PC-3 (cell line): ENCODE measurements at regions not wholly inside any gene's neighbourhood (a gene's known extent, or its start where the extent isn't known, plus 50 kb on each side); places are given as distances from the start of the nearest gene placed in this dataset.

ENCODE experiments used
- ATAC-seq: fragments of 200-7000 bp; cut with Tn5 transposase; 2 replicates; pipeline ENCODE4 v1.9.1; 2020; ENCODE audit warnings: mild to moderate bottlenecking, moderate library complexity
- BruUV-seq: library from RNA; stranded (reverse); fragments of 400-500 nt; replicated peaks from 2 replicates; lab custom pipeline; 2021; lab: Mats Ljungman, UMichigan
- CTCF ChIA-PET: fragments of 300-600 bp; sonication (Branson Sonifier 250); formaldehyde crosslinking; loops from one replicate; lab custom pipeline; 2022; ENCODE audit warnings: antibody characterized with exemption; lab: Charles Lee
- POLR2A ChIA-PET: fragments of 300-600 bp; sonication (Branson Sonifier 250); formaldehyde crosslinking; loops from one replicate; lab custom pipeline; 2022; ENCODE audit warnings: antibody characterized with exemption; ENCODE audit not compliant: unreplicated experiment; lab: Charles Lee
- DNase-seq: peaks from one replicate; pipeline ENCODE4 v3.0.0-alpha.2; 2015
- H2AFZ ChIP-seq: fragments of 300-600 bp; sonication (generic); 2 replicates; pipeline ENCODE4 v1.6.0; 2016; ENCODE audit warnings: antibody characterized with exemption, low read length
- H3F3A ChIP-seq: fragments of 300-600 bp; sonication (generic); one replicate; pipeline ENCODE4 v1.6.0; 2017; ENCODE audit warnings: antibody characterized with exemption, low read length, control low read depth, mild to moderate bottlenecking; ENCODE audit not compliant: unreplicated experiment
- H3K27ac ChIP-seq: fragments of 300-600 bp; sonication (generic); 2 replicates; pipeline ENCODE4 v1.5.1; 2016; ENCODE audit warnings: mild to moderate bottlenecking, low read length
- H3K27me3 ChIP-seq: fragments of 300-600 bp; sonication (generic); 2 replicates; pipeline ENCODE4 v1.6.1; 2016; ENCODE audit warnings: low read length, mixed read lengths
- H3K36me3 ChIP-seq: fragments of 300-600 bp; sonication (generic); 2 replicates; pipeline ENCODE4 v1.6.1; 2016; ENCODE audit warnings: low read depth, mixed run types, low read length, mixed read lengths
- H3K4me1 ChIP-seq: fragments of 300-600 bp; sonication (generic); 2 replicates; pipeline ENCODE4 v1.5.1; 2016; ENCODE audit warnings: low read length; ENCODE audit not compliant: insufficient read depth
- H3K4me2 ChIP-seq: fragments of 300-600 bp; sonication (generic); 2 replicates; pipeline ENCODE4 v1.6.0; 2016; ENCODE audit warnings: low read length
- H3K4me3 ChIP-seq: fragments of 300-600 bp; sonication (generic); 2 replicates; pipeline ENCODE4 v1.5.1; 2016; ENCODE audit warnings: mild to moderate bottlenecking, low read length, mixed read lengths
- H3K79me2 ChIP-seq: fragments of 300-600 bp; sonication (generic); 2 replicates; pipeline ENCODE4 v1.6.1; 2017; ENCODE audit warnings: low read length, mixed read lengths
- H3K9ac ChIP-seq: fragments of 300-600 bp; sonication (generic); 2 replicates; pipeline ENCODE4 v1.6.0; 2016; ENCODE audit warnings: mild to moderate bottlenecking, low read length
- H3K9me2 ChIP-seq: fragments of 300-600 bp; sonication (generic); replicated peaks from 2 replicates; pipeline ENCODE4 v1.6.1; 2016; ENCODE audit warnings: mixed run types, low read length, mixed read lengths
- H3K9me3 ChIP-seq: fragments of 300-600 bp; sonication (generic); 2 replicates; pipeline ENCODE4 v1.6.1; 2016; ENCODE audit warnings: low read length, mixed read lengths
- H4K20me1 ChIP-seq: fragments of 300-600 bp; sonication (generic); 2 replicates; pipeline ENCODE4 v1.6.1; 2016; ENCODE audit warnings: low read length, mixed read lengths
- CTCF ChIP-seq: fragments of 300-600 bp; sonication (generic); conservative IDR thresholded peaks from 2 replicates; pipeline ENCODE4 v1.5.1; 2017; ENCODE audit warnings: antibody characterized with exemption, low read depth, mild to moderate bottlenecking, low read length
- EZH2 ChIP-seq: fragments of 300-600 bp; sonication (generic); IDR thresholded peaks from one replicate; pipeline ENCODE4 v1.6.1; 2017; ENCODE audit warnings: antibody characterized with exemption, mild to moderate bottlenecking, low read length; ENCODE audit not compliant: unreplicated experiment
- EZH2phosphoT487 ChIP-seq: fragments of 300-600 bp; sonication (generic); IDR thresholded peaks from 2 replicates; pipeline ENCODE4 v1.6.1; 2018; ENCODE audit warnings: mild to moderate bottlenecking, antibody characterized with exemption, low read length, borderline replicate concordance
- intact Hi-C: fragments of 100-400 bp; cut with micrococcal nuclease; formaldehyde crosslinking; loops from 2 replicates; pipeline ENCODE4 v1.9.0; 2023

DNA sequence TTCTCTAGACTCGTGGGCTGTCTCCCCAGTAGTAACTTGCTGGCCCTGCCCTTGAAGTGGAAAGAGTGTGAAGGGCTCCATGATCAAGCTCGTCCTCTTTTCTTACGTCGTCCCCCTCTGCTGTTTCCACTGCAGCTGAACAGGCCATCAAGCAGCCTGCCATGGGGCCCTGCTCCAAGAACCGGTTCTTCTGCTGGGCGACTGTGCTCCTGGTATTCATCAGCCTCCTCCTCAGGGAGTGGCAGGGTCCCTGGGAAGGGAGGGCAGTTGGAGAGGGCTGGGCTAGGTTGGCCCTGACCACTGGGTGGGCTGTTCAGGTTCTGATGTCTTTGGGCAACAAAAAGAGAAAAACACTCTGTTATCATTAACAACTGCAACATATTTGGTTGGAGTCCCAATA lies 151.5 kb downstream of the FCRL5 start:
- ATAC-seq = no peak
- no peaks in the 10 kb centered on the region for H3K36me3 ChIP-seq
- H3K4me1 ChIP-seq = no peaks in the 10 kb centered on the region
- no peak overlapping the region for H3K9ac ChIP-seq
- no peaks in the 10 kb centered on the region for H4K20me1 ChIP-seq
- no peak overlapping the region for H3K4me2 ChIP-seq
- H2AFZ ChIP-seq = no peak overlapping the region
- CTCF ChIA-PET = interaction anchor here (0.5 kb wide), 1 partner anchor 90 kb away, joined by 6 read pairs; no protein-coding TSS in a partner anchor
- no peak overlapping the region for H3K4me3 ChIP-seq
- TF ChIP-seq EZH2 (no peak), EZH2phosphoT487 (no peak), CTCF (no peak)
- POLR2A ChIA-PET = no interaction called here
- no peaks in the 10 kb centered on the region for H3K79me2 ChIP-seq
- no peak for DNase-seq
- no peaks in the 10 kb centered on the region for H3K9me2 ChIP-seq
- H3F3A ChIP-seq = no peaks in the 10 kb centered on the region
- H3K27me3 ChIP-seq = peaks cover 39% of the 10 kb centered on the region
- no peaks in the 10 kb centered on the region for H3K9me3 ChIP-seq
- no TSS peak for BruUV-seq
- H3K27ac ChIP-seq = no peak overlapping the region
- intact Hi-C loops = no loop called here

DNA sequence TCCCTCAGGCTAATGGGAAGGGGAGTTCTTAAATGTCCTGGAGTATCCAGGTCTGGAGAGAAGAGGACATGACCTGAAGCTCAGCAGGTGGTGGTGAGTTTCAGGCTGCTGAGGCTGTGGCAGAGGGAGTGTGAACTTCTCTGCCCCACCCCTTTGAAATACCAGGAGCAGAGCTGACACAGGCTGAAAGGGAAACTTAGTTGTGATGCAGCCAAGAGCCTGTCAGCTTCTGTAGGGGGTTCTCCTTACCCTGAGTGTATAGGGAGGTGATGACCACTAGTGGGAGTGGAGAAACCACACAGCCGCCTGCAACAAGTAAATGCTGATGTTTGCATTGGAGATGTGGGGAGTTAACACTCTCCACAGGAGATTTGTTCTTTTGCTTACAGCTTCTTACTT lies 152.3 kb downstream of the FCRL5 start:
- H3K27ac ChIP-seq = no peak overlapping the region
- TF ChIP-seq EZH2 (no peak), CTCF (no peak), EZH2phosphoT487 (no peak)
- H3K4me1 ChIP-seq = no peaks in the 10 kb centered on the region
- ChIA-PET POLR2A (no interaction called here), CTCF (interaction anchor here (0.5 kb wide), 1 partner anchor 89 kb away, joined by 6 read pairs; no protein-coding TSS in a partner anchor)
- H3K4me3 ChIP-seq = no peak overlapping the region
- H3K9ac ChIP-seq = no peak overlapping the region
- ATAC-seq (peak; percentile 40; the same call in 1 of the 2 replicates), DNase-seq (no peak)
- H3K4me2 ChIP-seq = no peak overlapping the region
- intact Hi-C loops = no loop called here
- H4K20me1 ChIP-seq = no peaks in the 10 kb centered on the region
- no peaks in the 10 kb centered on the region for H3K9me3 ChIP-seq
- no TSS peak for BruUV-seq
- H3F3A ChIP-seq = no peaks in the 10 kb centered on the region
- H3K79me2 ChIP-seq = no peaks in the 10 kb centered on the region
- no peaks in the 10 kb centered on the region for H3K36me3 ChIP-seq
- H2AFZ ChIP-seq = no peak overlapping the region
- H3K9me2 ChIP-seq = no peaks in the 10 kb centered on the region
- H3K27me3 ChIP-seq = peaks cover 31% of the 10 kb centered on the region

GRCh38 chr1:157399343-157399983 lies 152.9 kb downstream of the FCRL5 start:
- Histone ChIP-seq H3K4me3 (no peak overlapping the region), H3K9ac (no peak overlapping the region), H3K79me2 (no peaks in the 10 kb centered on the region), H3K9me3 (no peaks in the 10 kb centered on the region), H3K36me3 (no peaks in the 10 kb centered on the region), H2AFZ (no peak overlapping the region), H3K9me2 (no peaks in the 10 kb centered on the region), H3K4me2 (no peak overlapping the region), H3F3A (no peaks in the 10 kb centered on the region), H3K27ac (no peak overlapping the region), H3K4me1 (no peaks in the 10 kb centered on the region), H4K20me1 (no peaks in the 10 kb centered on the region), H3K27me3 (peaks cover 36% of the 10 kb centered on the region)
- ChIA-PET POLR2A (no interaction called here), CTCF (no interaction called here)
- BruUV-seq = no TSS peak
- no peak for ATAC-seq
- no peak for DNase-seq
- intact Hi-C loops = no loop called here
- TF ChIP-seq CTCF (no peak), EZH2phosphoT487 (no peak), EZH2 (no peak)
